ENCODE measurements at regions not wholly inside any gene's neighbourhood (a gene's known extent, or its start where the extent isn't known, plus 50 kb on each side); places are given as distances from the start of the nearest gene placed in this dataset.

DNA sequence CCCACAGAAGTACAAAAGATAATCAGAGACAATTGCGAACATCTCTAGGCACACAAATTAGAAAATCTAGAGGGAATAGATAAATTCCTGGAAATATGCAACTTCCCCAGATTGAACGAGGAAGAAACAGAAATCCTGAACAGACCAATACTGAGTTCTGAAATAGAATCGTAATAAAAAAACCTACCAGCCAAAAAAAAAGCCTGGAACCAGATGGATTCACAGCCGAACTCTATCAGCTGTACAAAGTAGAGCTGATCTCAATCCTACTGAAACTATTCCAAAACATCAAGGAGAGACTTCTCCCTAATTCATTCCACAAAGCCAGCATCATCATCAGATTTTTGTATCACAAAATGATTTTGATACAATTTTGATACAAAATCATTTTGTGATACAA, 206.4 kb downstream of the REEP3 start:
- no peak for TF ChIP-seq TAF1 (CRISPR knock-in tag; IDR thresholded peaks at IDR 0.05)
- TF ChIP-seq MED1 (CRISPR knock-in tag; IDR thresholded peaks at IDR 0.05): no peak
- no peak for TF ChIP-seq ZNF773 (CRISPR knock-in tag; IDR thresholded peaks at IDR 0.05; ENCODE audit: borderline replicate concordance)
- TF ChIP-seq FOSL1 (CRISPR knock-in tag; IDR thresholded peaks at IDR 0.05; ENCODE audit: borderline replicate concordance): no peak
- no peak for TF ChIP-seq JARID2 (CRISPR knock-in tag; IDR thresholded peaks at IDR 0.05; ENCODE audit: insufficient replicate concordance)
- TF ChIP-seq, protein P1, sequence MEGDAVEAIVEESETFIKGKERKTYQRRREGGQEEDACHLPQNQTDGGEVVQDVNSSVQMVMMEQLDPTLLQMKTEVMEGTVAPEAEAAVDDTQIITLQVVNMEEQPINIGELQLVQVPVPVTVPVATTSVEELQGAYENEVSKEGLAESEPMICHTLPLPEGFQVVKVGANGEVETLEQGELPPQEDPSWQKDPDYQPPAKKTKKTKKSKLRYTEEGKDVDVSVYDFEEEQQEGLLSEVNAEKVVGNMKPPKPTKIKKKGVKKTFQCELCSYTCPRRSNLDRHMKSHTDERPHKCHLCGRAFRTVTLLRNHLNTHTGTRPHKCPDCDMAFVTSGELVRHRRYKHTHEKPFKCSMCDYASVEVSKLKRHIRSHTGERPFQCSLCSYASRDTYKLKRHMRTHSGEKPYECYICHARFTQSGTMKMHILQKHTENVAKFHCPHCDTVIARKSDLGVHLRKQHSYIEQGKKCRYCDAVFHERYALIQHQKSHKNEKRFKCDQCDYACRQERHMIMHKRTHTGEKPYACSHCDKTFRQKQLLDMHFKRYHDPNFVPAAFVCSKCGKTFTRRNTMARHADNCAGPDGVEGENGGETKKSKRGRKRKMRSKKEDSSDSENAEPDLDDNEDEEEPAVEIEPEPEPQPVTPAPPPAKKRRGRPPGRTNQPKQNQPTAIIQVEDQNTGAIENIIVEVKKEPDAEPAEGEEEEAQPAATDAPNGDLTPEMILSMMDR (CRISPR knock-in tag; IDR thresholded peaks at IDR 0.05): no peak
- no peak for TF ChIP-seq MTA3 (CRISPR knock-in tag; IDR thresholded peaks at IDR 0.05)
- no peak for TF ChIP-seq ZNF780A (CRISPR knock-in tag; IDR thresholded peaks at IDR 0.05)
- no peak for TF ChIP-seq HNRNPH1 (optimal IDR thresholded peaks at IDR 0.05; ENCODE audit: low read depth, low read length)

All from HepG2 (cell line).